HL-60 (cell line): ENCODE measurements at regions not wholly inside any gene's neighbourhood (a gene's known extent, or its start where the extent isn't known, plus 50 kb on each side); places are given as distances from the start of the nearest gene placed in this dataset.

Experiments
- DNase-seq, 2 experiments: peaks; one replicate each; pipeline ENCODE4 v3.0.0-alpha.2; 2010 to 2020; ENCODE audit warnings: low read depth in 1 of 2, low spot score in 1 of 2
- H3K27ac ChIP-seq: fragments of 250-450 bp; sonication (Bioruptor Pico); replicated peaks from 2 replicates; pipeline ENCODE4 v1.5.1; 2020; ENCODE audit warnings: mild to moderate bottlenecking, moderate library complexity
- H3K27me3 ChIP-seq: fragments of 250-450 bp; sonication (Bioruptor Pico); 2 replicates; pipeline ENCODE4 v1.5.1; 2021; ENCODE audit warnings: mild to moderate bottlenecking, moderate library complexity; ENCODE audit not compliant: insufficient read depth, poor library complexity, severe bottlenecking
- H3K4me3 ChIP-seq: replicated peaks from 2 replicates; pipeline ENCODE4 v1.5.1; 2011; ENCODE audit warnings: mild to moderate bottlenecking, control low read depth, low read length; ENCODE audit not compliant: insufficient read depth
- GABPA ChIP-seq: IDR thresholded peaks from 2 replicates; pipeline ENCODE4 v1.6.1; 2012; ENCODE audit warnings: low read depth
- POLR2AphosphoS5 ChIP-seq: IDR thresholded peaks from 2 replicates; pipeline ENCODE4 v1.6.1; 2012; ENCODE audit warnings: low read depth
- SPI1 ChIP-seq: IDR thresholded peaks from 2 replicates; pipeline ENCODE4 v1.6.1; 2012; ENCODE audit warnings: low read depth, mild to moderate bottlenecking, borderline replicate concordance
- TF ChIP-seq, protein P1 (sequence below): IDR thresholded peaks from one replicate; pipeline ENCODE4 v1.5.1; 2011; ENCODE audit warnings: low read length, control low read depth, inconsistent platforms; ENCODE audit not compliant: insufficient read depth
- TF ChIP-seq, protein P2 (sequence below): IDR thresholded peaks from 2 replicates; pipeline ENCODE4 v1.6.1; 2012; ENCODE audit warnings: low read depth; ENCODE audit not compliant: insufficient replicate concordance

DNA sequence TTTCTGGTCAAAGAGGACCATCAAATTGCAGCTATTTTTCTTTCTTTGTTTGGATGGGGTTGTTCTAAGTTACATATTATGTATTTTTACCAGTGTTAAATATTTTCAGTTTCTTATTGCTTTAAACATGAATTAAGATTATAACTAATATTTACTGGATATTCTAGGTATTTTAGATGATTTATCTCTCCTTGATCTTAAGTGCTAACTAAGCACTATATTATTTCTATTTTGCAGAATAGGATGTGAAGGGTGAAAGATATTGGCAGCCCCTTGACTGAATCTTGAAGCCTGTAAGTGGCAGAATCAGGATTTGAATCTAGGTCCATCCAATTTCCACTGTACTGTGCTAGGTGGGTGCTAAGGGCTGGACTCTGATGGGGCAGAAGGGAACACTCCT is 307.3 kb upstream of the CCL2 start:
- H3K27ac ChIP-seq: no peak overlapping the region
- DNase-seq: no peak

DNA sequence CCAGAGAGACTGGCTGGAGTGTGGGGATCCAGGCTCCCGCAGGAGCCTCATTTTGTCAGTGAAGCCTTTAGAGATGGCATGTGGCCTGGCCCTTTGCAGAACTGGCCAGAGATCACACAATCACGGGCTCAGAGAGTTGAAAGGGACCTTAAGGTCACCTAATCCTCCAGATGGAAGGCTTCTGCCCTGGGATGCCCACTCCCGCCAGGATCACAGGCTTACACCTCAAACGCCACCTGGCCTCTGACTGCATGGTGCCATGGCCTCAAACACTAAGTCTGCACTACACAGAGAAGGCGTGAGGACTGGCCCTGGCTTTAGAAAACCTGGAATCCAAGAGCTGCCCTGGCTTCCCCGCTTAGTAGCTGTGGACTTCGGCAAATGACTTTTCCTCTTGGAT is 306.8 kb upstream of the CCL2 start:
- TF ChIP-seq, protein P1, sequence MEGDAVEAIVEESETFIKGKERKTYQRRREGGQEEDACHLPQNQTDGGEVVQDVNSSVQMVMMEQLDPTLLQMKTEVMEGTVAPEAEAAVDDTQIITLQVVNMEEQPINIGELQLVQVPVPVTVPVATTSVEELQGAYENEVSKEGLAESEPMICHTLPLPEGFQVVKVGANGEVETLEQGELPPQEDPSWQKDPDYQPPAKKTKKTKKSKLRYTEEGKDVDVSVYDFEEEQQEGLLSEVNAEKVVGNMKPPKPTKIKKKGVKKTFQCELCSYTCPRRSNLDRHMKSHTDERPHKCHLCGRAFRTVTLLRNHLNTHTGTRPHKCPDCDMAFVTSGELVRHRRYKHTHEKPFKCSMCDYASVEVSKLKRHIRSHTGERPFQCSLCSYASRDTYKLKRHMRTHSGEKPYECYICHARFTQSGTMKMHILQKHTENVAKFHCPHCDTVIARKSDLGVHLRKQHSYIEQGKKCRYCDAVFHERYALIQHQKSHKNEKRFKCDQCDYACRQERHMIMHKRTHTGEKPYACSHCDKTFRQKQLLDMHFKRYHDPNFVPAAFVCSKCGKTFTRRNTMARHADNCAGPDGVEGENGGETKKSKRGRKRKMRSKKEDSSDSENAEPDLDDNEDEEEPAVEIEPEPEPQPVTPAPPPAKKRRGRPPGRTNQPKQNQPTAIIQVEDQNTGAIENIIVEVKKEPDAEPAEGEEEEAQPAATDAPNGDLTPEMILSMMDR: no peak
- TF ChIP-seq GABPA (no peak), SPI1 (no peak), POLR2AphosphoS5 (no peak)
- TF ChIP-seq, protein P2, sequence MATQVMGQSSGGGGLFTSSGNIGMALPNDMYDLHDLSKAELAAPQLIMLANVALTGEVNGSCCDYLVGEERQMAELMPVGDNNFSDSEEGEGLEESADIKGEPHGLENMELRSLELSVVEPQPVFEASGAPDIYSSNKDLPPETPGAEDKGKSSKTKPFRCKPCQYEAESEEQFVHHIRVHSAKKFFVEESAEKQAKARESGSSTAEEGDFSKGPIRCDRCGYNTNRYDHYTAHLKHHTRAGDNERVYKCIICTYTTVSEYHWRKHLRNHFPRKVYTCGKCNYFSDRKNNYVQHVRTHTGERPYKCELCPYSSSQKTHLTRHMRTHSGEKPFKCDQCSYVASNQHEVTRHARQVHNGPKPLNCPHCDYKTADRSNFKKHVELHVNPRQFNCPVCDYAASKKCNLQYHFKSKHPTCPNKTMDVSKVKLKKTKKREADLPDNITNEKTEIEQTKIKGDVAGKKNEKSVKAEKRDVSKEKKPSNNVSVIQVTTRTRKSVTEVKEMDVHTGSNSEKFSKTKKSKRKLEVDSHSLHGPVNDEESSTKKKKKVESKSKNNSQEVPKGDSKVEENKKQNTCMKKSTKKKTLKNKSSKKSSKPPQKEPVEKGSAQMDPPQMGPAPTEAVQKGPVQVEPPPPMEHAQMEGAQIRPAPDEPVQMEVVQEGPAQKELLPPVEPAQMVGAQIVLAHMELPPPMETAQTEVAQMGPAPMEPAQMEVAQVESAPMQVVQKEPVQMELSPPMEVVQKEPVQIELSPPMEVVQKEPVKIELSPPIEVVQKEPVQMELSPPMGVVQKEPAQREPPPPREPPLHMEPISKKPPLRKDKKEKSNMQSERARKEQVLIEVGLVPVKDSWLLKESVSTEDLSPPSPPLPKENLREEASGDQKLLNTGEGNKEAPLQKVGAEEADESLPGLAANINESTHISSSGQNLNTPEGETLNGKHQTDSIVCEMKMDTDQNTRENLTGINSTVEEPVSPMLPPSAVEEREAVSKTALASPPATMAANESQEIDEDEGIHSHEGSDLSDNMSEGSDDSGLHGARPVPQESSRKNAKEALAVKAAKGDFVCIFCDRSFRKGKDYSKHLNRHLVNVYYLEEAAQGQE: no peak
- Histone ChIP-seq H3K4me3 (no peak overlapping the region), H3K27me3 (no peaks in the 10 kb centered on the region), H3K27ac (no peak overlapping the region)
- DNase-seq: no peak

More for the DNA sequence above, 307.3 kb upstream of the CCL2 start:
- TF ChIP-seq SPI1: no peak
- no peak for TF ChIP-seq POLR2AphosphoS5
- TF ChIP-seq GABPA: no peak
- TF ChIP-seq, protein P2: no peak
- TF ChIP-seq, protein P1: no peak
- Histone ChIP-seq H3K4me3 (no peak overlapping the region), H3K27me3 (no peaks in the 10 kb centered on the region)

DNA sequence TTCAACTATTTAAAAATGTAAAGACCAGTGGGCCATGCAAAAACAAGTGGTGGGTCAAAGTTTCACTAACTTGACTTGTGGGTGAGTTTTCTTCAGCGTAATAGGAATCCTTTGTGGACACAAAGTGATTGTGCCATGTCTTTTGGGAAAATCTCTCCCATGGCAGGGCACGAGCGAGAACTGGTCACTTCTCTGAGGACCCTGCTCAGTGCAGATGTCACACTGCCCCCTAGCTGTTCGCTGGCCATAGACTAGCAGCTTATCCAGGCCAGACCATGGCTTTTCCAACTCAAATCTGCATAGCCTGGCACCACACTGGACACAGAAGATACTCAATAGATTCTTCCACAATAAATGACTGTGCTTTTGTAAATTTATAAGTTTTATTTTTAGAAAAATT is 306.0 kb upstream of the CCL2 start:
- DNase-seq: no peak
- Histone ChIP-seq H3K27me3 (no peaks in the 10 kb centered on the region), H3K27ac (no peak overlapping the region), H3K4me3 (no peak overlapping the region)
- TF ChIP-seq GABPA (no peak), POLR2AphosphoS5 (no peak), SPI1 (no peak)
- TF ChIP-seq, protein P2: no peak
- TF ChIP-seq, protein P1: no peak
